ENCODE measurements at regions not wholly inside any gene's neighbourhood (a gene's known extent, or its start where the extent isn't known, plus 50 kb on each side); places are given as distances from the start of the nearest gene placed in this dataset.

DNA sequence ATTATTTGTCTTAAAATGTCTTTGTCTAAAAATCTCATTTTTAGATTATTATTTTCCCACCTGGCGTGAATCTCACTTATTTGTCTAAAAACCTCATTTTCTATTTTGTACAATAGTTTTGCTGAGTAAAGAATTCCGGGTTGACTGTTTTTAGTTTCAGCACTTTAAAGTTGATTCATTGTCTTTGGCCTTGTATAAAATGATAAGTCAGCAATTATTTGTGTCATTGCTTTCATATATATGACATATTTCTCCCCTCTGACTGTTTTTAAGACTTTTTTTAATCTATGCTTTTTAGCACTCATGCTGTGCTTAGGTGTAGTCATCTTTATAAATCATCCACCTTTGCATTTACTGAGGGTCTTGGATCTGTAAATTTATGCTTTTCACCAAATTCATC lies 92.1 kb upstream of the DOK6 start:
- Histone ChIP-seq H2AFZ (ENCODE audit: low read length, unreplicated experiment) (no peak overlapping the region), H3K27me3 (ENCODE audit: insufficient read depth, low read length) (no peaks in the 10 kb centered on the region), H3K4me3 (ENCODE audit: low read depth, low read length) (no peak overlapping the region), H3K36me3 (ENCODE audit: insufficient read depth, low read length) (no peaks in the 10 kb centered on the region), H3K79me2 (ENCODE audit: control insufficient read depth, insufficient read depth, low read length, unreplicated experiment) (no peaks in the 10 kb centered on the region), H3K27ac (ENCODE audit: low read depth, low read length) (no peak overlapping the region), H3K4me1 (ENCODE audit: control insufficient read depth, insufficient read depth, low read length, unreplicated experiment) (no peaks in the 10 kb centered on the region)

GRCh38 chr18:69326094-69326493 lies 74.6 kb upstream of the DOK6 start:
- Histone ChIP-seq H3K27me3 (ENCODE audit: insufficient read depth, low read length) (no peaks in the 10 kb centered on the region), H3K27ac (ENCODE audit: low read depth, low read length) (no peak overlapping the region), H3K4me3 (ENCODE audit: low read depth, low read length) (no peak overlapping the region), H3K4me1 (ENCODE audit: control insufficient read depth, insufficient read depth, low read length, unreplicated experiment) (no peaks in the 10 kb centered on the region), H3K36me3 (ENCODE audit: insufficient read depth, low read length) (no peaks in the 10 kb centered on the region), H3K79me2 (ENCODE audit: control insufficient read depth, insufficient read depth, low read length, unreplicated experiment) (no peaks in the 10 kb centered on the region), H2AFZ (ENCODE audit: low read length, unreplicated experiment) (no peak overlapping the region)

GRCh38 chr18:69328086-69328485 lies 72.6 kb upstream of the DOK6 start:
- Histone ChIP-seq H3K27ac (ENCODE audit: low read depth, low read length) (no peak overlapping the region), H3K4me3 (ENCODE audit: low read depth, low read length) (no peak overlapping the region), H2AFZ (ENCODE audit: low read length, unreplicated experiment) (no peak overlapping the region), H3K79me2 (ENCODE audit: control insufficient read depth, insufficient read depth, low read length, unreplicated experiment) (no peaks in the 10 kb centered on the region), H3K27me3 (ENCODE audit: insufficient read depth, low read length) (no peaks in the 10 kb centered on the region), H3K36me3 (ENCODE audit: insufficient read depth, low read length) (no peaks in the 10 kb centered on the region), H3K4me1 (ENCODE audit: control insufficient read depth, insufficient read depth, low read length, unreplicated experiment) (no peaks in the 10 kb centered on the region)

GRCh38 chr18:69330385-69331005 lies 70.2 kb upstream of the DOK6 start:
- Histone ChIP-seq H3K4me3 (ENCODE audit: low read depth, low read length) (no peak overlapping the region), H3K27me3 (ENCODE audit: insufficient read depth, low read length) (no peaks in the 10 kb centered on the region), H2AFZ (ENCODE audit: low read length, unreplicated experiment) (no peak overlapping the region)

DNA sequence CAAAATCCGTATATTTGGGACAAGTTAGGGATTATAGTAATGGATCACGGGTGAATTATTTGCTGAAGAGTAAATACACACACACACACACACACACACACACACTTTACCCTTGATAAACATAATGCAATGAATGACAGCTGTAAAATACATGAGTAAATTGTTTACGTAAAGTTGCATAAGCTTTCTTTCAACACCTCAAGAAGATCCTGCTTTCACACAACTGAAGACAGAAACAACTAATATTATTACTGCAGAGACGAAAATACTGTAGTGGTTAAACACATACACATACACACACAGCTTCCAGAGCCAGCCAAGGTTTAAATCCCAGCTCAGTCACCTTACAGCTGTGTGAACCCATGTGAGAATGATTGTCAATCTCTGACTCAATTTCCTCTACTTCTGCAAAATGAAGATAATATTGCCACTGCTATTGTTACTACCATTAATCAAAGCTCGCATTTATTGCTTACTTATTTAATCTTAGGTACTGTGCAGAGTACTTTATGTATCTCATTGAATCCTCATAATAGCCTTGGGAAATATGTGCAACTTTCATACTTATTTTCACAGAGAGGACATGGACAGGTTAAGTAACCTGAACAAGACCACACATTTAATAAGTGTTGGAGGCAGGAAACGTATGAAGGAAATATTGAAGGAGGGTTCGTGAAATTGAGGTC lies 50.6 kb upstream of the DOK6 start:
- no peak overlapping the region for H2AFZ ChIP-seq (ENCODE audit: low read length, unreplicated experiment)
- no peaks in the 10 kb centered on the region for H3K79me2 ChIP-seq (ENCODE audit: control insufficient read depth, insufficient read depth, low read length, unreplicated experiment)

More at GRCh38 chr18:69330385-69331005, 70.2 kb upstream of the DOK6 start:
- Histone ChIP-seq H3K27ac (ENCODE audit: low read depth, low read length) (no peak overlapping the region), H3K36me3 (ENCODE audit: insufficient read depth, low read length) (no peaks in the 10 kb centered on the region), H3K79me2 (ENCODE audit: control insufficient read depth, insufficient read depth, low read length, unreplicated experiment) (no peaks in the 10 kb centered on the region), H3K4me1 (ENCODE audit: control insufficient read depth, insufficient read depth, low read length, unreplicated experiment) (no peaks in the 10 kb centered on the region)

More for the DNA sequence above, 50.6 kb upstream of the DOK6 start:
- H3K4me1 ChIP-seq (ENCODE audit: control insufficient read depth, insufficient read depth, low read length, unreplicated experiment) = no peaks in the 10 kb centered on the region
- H3K27ac ChIP-seq (ENCODE audit: low read depth, low read length) = no peak overlapping the region
- H3K4me3 ChIP-seq (ENCODE audit: low read depth, low read length) = no peak overlapping the region
- no peaks in the 10 kb centered on the region for H3K36me3 ChIP-seq (ENCODE audit: insufficient read depth, low read length)
- no peaks in the 10 kb centered on the region for H3K27me3 ChIP-seq (ENCODE audit: insufficient read depth, low read length)

All from ACC112 (cell line).